GM21528 (cell line): ENCODE measurements at regions not wholly inside any gene's neighbourhood (a gene's known extent, or its start where the extent isn't known, plus 50 kb on each side); places are given as distances from the start of the nearest gene placed in this dataset.

Experiments
- ATAC-seq: cut with Tn5 transposase; IDR thresholded peaks from one replicate; pipeline ENCODE4 v1.9.1; 2021; ENCODE audit warnings: mild to moderate bottlenecking, moderate library complexity; ENCODE audit not compliant: unreplicated experiment, low FRiP score

GRCh38 chr12:25853316-25854095 is 105.0 kb upstream of the RASSF8 start:
- ATAC-seq = no peak

GRCh38 chr12:25854991-25855390 is 103.5 kb upstream of the RASSF8 start:
- ATAC-seq = no peak

- no peak for ATAC-seq
Measured at GRCh38 chr12:25855716-25856115, 102.8 kb upstream of the RASSF8 start.

- ATAC-seq = no peak
Measured at GRCh38 chr12:25859976-25860375, 98.5 kb upstream of the RASSF8 start.

- no peak for ATAC-seq
Measured at GRCh38 chr12:25861226-25861625, 97.3 kb upstream of the RASSF8 start.

GRCh38 chr12:25864306-25865276 is 93.9 kb upstream of the RASSF8 start:
- ATAC-seq = no peak

GRCh38 chr12:25866586-25867378 is 91.7 kb upstream of the RASSF8 start:
- no peak for ATAC-seq

- ATAC-seq = no peak
Measured at GRCh38 chr12:25868193-25868592, 90.3 kb upstream of the RASSF8 start.

GRCh38 chr12:25872137-25872536 is 86.3 kb upstream of the RASSF8 start:
- no peak for ATAC-seq

GRCh38 chr12:25875661-25876060 is 82.8 kb upstream of the RASSF8 start:
- ATAC-seq = no peak

GRCh38 chr12:25876383-25877045 is 82.0 kb upstream of the RASSF8 start:
- ATAC-seq = no peak

- ATAC-seq = no peak
Measured at GRCh38 chr12:25877446-25877845, 81.0 kb upstream of the RASSF8 start.

GRCh38 chr12:25882266-25882665 is 76.2 kb upstream of the RASSF8 start:
- no peak for ATAC-seq

GRCh38 chr12:25883026-25883916 is 75.2 kb upstream of the RASSF8 start:
- no peak for ATAC-seq

GRCh38 chr12:25884024-25884919 is 74.2 kb upstream of the RASSF8 start:
- no peak for ATAC-seq

- no peak for ATAC-seq
Measured at GRCh38 chr12:25884920-25885234, 73.6 kb upstream of the RASSF8 start.

GRCh38 chr12:25886396-25886795 is 72.1 kb upstream of the RASSF8 start:
- ATAC-seq = no peak

GRCh38 chr12:25887367-25887766 is 71.1 kb upstream of the RASSF8 start:
- ATAC-seq = no peak
